Testis (tissue), 2 donors: ENCODE measurements at regions not wholly inside any gene's neighbourhood (a gene's known extent, or its start where the extent isn't known, plus 50 kb on each side); places are given as distances from the start of the nearest gene placed in this dataset.

Experiments used
- POLR2A ChIP-seq: fragments of 450-650 bp; IDR thresholded peaks from one replicate; pipeline ENCODE4 v1.6.1; 2017; ENCODE audit warnings: antibody characterized with exemption, mild to moderate bottlenecking, moderate library complexity
- TF ChIP-seq, protein P1 (sequence below), 3 experiments: fragments of 450-650 bp in 2 of 3; fragments of 200-600 bp in 1 of 3; sonication (generic) in 1 of 3; IDR thresholded peaks; one replicate each; pipeline ENCODE4 v1.5.1; 2016 to 2019; ENCODE audit warnings: antibody characterized with exemption in 3 of 3, mild to moderate bottlenecking in 2 of 3, moderate library complexity in 1 of 3

DNA sequence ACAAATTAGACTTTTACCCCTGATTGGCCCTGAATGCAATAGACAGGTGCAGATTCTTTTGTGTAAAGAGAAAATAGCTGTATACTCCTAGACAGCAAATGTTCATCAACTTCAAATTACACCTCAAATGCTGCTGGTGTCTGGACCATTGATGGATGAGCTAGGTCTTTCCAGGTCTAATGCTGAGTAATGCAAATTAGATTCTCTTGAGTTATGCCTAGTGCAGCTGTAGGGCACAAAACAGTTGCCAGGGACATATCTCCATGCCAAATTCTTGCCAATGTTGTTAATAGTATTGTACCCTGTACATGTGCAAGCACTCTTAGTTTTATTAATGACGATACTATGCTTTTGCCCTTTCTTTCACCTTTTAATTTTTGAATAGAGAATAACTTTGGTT, 72.3 kb upstream of the CNTLN start:
- TF ChIP-seq, protein P1, sequence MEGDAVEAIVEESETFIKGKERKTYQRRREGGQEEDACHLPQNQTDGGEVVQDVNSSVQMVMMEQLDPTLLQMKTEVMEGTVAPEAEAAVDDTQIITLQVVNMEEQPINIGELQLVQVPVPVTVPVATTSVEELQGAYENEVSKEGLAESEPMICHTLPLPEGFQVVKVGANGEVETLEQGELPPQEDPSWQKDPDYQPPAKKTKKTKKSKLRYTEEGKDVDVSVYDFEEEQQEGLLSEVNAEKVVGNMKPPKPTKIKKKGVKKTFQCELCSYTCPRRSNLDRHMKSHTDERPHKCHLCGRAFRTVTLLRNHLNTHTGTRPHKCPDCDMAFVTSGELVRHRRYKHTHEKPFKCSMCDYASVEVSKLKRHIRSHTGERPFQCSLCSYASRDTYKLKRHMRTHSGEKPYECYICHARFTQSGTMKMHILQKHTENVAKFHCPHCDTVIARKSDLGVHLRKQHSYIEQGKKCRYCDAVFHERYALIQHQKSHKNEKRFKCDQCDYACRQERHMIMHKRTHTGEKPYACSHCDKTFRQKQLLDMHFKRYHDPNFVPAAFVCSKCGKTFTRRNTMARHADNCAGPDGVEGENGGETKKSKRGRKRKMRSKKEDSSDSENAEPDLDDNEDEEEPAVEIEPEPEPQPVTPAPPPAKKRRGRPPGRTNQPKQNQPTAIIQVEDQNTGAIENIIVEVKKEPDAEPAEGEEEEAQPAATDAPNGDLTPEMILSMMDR (IDR thresholded peaks at IDR 0.05) = no peak
- TF ChIP-seq POLR2A = no peak
